GM23248 (cell line): ENCODE measurements at regions not wholly inside any gene's neighbourhood (a gene's known extent, or its start where the extent isn't known, plus 50 kb on each side); places are given as distances from the start of the nearest gene placed in this dataset.

Experiments
- DNase-seq: peaks from one replicate; pipeline ENCODE4 v3.0.0-alpha.2; 2015
- H2AFZ ChIP-seq: fragments of 200-600 bp; sonication (generic); 2 replicates; pipeline ENCODE4 v1.6.1; 2016; ENCODE audit warnings: antibody characterized with exemption
- H3F3A ChIP-seq: fragments of 200-600 bp; sonication (generic); 2 replicates; pipeline ENCODE4 v1.6.1; 2016; ENCODE audit warnings: mild to moderate bottlenecking, antibody characterized with exemption, mixed run types; ENCODE audit not compliant: insufficient read depth
- H3K27ac ChIP-seq: fragments of 200-600 bp; sonication (generic); 2 replicates; pipeline ENCODE4 v1.5.1; 2016; ENCODE audit warnings: mild to moderate bottlenecking
- H3K27me3 ChIP-seq: fragments of 200-600 bp; sonication (generic); replicated peaks from 2 replicates; pipeline ENCODE4 v1.6.1; 2016; ENCODE audit warnings: mild to moderate bottlenecking; ENCODE audit not compliant: insufficient read depth
- H3K36me3 ChIP-seq: fragments of 200-600 bp; sonication (generic); 2 replicates; pipeline ENCODE4 v1.6.1; 2016; ENCODE audit warnings: low read depth, mild to moderate bottlenecking
- H3K4me1 ChIP-seq: fragments of 200-600 bp; sonication (generic); 2 replicates; pipeline ENCODE4 v1.6.1; 2016; ENCODE audit warnings: mild to moderate bottlenecking; ENCODE audit not compliant: insufficient read depth
- H3K4me2 ChIP-seq: fragments of 200-600 bp; sonication (generic); one replicate; pipeline ENCODE4 v1.6.1; 2016; ENCODE audit warnings: mild to moderate bottlenecking; ENCODE audit not compliant: unreplicated experiment
- H3K4me3 ChIP-seq: fragments of 200-600 bp; sonication (generic); 2 replicates; pipeline ENCODE4 v1.5.1; 2016; ENCODE audit warnings: mild to moderate bottlenecking
- H3K79me2 ChIP-seq: fragments of 200-600 bp; sonication (generic); 2 replicates; pipeline ENCODE4 v1.6.1; 2016; ENCODE audit warnings: mild to moderate bottlenecking; ENCODE audit not compliant: insufficient read depth
- H3K9ac ChIP-seq: fragments of 200-600 bp; sonication (generic); 2 replicates; pipeline ENCODE4 v1.6.1; 2016; ENCODE audit warnings: mild to moderate bottlenecking
- H3K9me2 ChIP-seq: fragments of 200-600 bp; sonication (generic); 2 replicates; pipeline ENCODE4 v1.6.1; 2016; ENCODE audit warnings: mixed run types, mild to moderate bottlenecking, moderate library complexity; ENCODE audit not compliant: insufficient read depth
- H3K9me3 ChIP-seq: fragments of 200-600 bp; sonication (generic); one replicate; pipeline ENCODE4 v1.6.1; 2017; ENCODE audit warnings: low read depth
- H4K20me1 ChIP-seq: fragments of 200-600 bp; sonication (generic); 2 replicates; pipeline ENCODE4 v1.6.0; 2016; ENCODE audit not compliant: insufficient read depth
- EZH2 ChIP-seq: fragments of 200-600 bp; sonication (generic); IDR thresholded peaks from 2 replicates; pipeline ENCODE4 v1.6.1; 2018; ENCODE audit warnings: antibody characterized with exemption, mild to moderate bottlenecking; ENCODE audit not compliant: insufficient read depth, poor library complexity, severe bottlenecking
- EZH2phosphoT487 ChIP-seq: fragments of 200-600 bp; sonication (generic); IDR thresholded peaks from 2 replicates; pipeline ENCODE4 v1.6.1; 2018; ENCODE audit warnings: antibody characterized with exemption, moderate library complexity, mild to moderate bottlenecking, low read depth; ENCODE audit not compliant: insufficient read depth
- WGBS, 2 experiments: methylation state at CpG; one replicate each; pipeline ENCODE4 v1.1.6; 2015 to 2017; ENCODE audit warnings: low lambda C conversion rate in 2 of 2, low coverage in 1 of 2; ENCODE audit errors: missing lambda C conversion rate in 2 of 2; 5-methylcytosine and 5-hydroxymethylcytosine counted together
- in situ Hi-C: fragments of 300-500 bp; cut with MboI; formaldehyde crosslinking; loops from 2 replicates; pipeline ENCODE4 v1.15.0; 2020

DNA sequence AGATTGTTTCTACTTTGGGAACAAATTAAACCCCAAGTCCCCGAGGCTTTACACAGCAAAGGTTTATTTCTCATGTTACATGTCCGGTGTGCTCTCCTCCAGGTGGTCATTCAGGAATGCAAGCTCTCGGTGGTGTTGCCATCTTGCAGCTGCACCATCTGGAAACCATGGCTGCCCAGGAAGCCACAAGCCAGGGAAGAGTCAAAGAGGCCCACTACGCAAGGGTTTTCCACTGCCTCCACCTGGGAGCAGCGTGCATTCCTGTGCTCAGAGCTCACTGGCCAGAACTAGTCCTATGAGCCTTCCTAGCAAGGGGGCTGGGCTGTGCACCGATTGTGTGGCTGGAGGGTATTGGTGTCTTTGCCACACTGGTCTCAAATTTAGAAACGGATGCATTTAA, 128.8 kb upstream of the FOXF1 start:
- DNase-seq: no peak
- Histone ChIP-seq H3K9me3 (no peaks in the 10 kb centered on the region), H4K20me1 (no peaks in the 10 kb centered on the region), H3K4me1 (peaks cover 13% of the 10 kb centered on the region), H3K27me3 (no peaks in the 10 kb centered on the region), H3K9me2 (no peaks in the 10 kb centered on the region), H3K27ac (no peak overlapping the region), H3K79me2 (no peaks in the 10 kb centered on the region), H3F3A (no peaks in the 10 kb centered on the region), H3K36me3 (no peaks in the 10 kb centered on the region), H2AFZ (no peak overlapping the region), H3K4me3 (no peak overlapping the region), H3K9ac (no peak overlapping the region), H3K4me2 (no peak overlapping the region)
- WGBS, 2 experiments: 84 to 91% methylated on average over 7 of the region's 7 CpGs
- in situ Hi-C loops: no loop called here
- TF ChIP-seq EZH2phosphoT487: no peak
- TF ChIP-seq EZH2: no peak

DNA sequence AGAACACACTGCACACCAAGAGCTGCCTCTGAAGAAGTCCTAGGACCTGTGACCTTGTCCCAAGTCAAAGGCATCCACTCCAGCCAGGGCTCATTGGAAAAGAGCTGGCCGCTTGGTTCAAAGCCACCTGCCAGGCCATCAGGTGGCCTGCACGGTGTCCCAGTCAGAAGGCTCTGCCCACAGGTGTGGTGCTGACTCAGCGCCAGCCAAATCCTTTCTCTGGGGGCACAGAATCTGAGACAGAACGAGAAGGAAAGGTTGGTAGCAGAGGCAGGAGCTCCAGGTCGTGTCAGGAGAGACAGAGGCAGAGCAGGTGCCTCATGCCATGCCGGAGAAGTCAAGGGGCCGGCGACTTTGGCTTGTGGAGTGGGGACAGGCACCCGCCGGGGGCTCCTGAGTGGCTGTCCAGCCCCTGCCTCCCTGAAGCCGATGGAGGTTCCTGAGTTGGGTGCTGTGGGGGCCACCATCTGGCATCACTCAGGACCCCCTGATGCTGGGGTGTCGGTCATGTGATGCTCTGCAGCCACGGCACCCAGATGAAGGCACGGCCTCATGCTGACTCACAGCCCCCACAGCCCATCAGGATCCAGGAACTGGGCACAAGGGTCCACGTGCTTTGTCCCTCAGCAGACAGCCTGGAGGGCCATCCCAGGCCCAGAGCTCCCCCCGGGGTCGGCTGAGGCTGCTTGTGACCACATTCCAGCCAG, 128.1 kb upstream of the FOXF1 start:
- 88 to 93% methylated on average over 16 to 17 of the region's 17 CpGs for WGBS, 2 experiments
- TF ChIP-seq EZH2 (no peak), EZH2phosphoT487 (no peak)
- no peaks in the 10 kb centered on the region for H3K36me3 ChIP-seq
- no peaks in the 10 kb centered on the region for H4K20me1 ChIP-seq
- peaks cover 20% of the 10 kb centered on the region for H3K4me1 ChIP-seq
- no peaks in the 10 kb centered on the region for H3K9me3 ChIP-seq
- H2AFZ ChIP-seq: no peak overlapping the region
- no peak overlapping the region for H3K4me2 ChIP-seq
- no peaks in the 10 kb centered on the region for H3K27me3 ChIP-seq
- no peak overlapping the region for H3K4me3 ChIP-seq
- in situ Hi-C loops: no loop called here
- no peaks in the 10 kb centered on the region for H3K9me2 ChIP-seq
- DNase-seq: no peak
- H3K27ac ChIP-seq: no peak overlapping the region
- no peak overlapping the region for H3K9ac ChIP-seq
- no peaks in the 10 kb centered on the region for H3F3A ChIP-seq
- H3K79me2 ChIP-seq: no peaks in the 10 kb centered on the region

DNA sequence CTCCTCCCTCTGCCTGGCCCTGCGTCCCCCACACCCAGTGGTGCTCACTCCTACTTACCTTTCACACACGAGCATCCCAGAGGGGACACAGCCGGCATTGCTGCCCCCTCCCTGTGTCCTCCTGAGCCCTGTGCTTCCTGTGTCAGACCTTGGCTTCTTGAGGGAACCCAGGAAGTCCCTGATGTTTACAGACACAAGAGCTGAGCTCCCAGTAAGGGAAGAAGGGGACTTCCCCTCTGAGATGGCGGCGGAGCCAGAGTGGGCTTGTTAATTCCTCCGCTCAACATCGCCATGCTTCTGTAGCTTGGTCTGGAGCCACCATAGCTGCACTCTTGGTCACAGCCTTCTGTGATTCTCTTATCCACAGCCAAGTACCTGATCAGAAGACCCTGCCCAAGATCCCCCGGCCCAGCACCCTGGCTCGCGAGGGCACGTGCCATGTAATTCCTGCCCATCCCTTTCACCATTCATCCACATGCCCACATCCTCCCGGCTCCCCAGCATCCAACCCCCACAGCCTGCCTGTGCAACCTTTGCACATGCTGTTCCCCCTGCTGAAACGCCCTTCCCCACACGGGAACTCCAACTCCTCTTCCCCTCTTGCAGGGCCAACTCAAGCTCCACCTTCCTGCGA, 127.4 kb upstream of the FOXF1 start:
- no peaks in the 10 kb centered on the region for H4K20me1 ChIP-seq
- H3K4me2 ChIP-seq: no peak overlapping the region
- 0 out of 2 replicates have a peak, but pooled peaks cover 2% of the 10 kb centered on the region for H3F3A ChIP-seq
- no peak overlapping the region for H2AFZ ChIP-seq
- no peak overlapping the region for H3K4me3 ChIP-seq
- in situ Hi-C loops: no loop called here
- H3K4me1 ChIP-seq: peaks cover 21% of the 10 kb centered on the region
- H3K9me2 ChIP-seq: no peaks in the 10 kb centered on the region
- no peaks in the 10 kb centered on the region for H3K27me3 ChIP-seq
- H3K27ac ChIP-seq: no peak overlapping the region
- WGBS, 2 experiments: 89 to 91% methylated on average over 15 of the region's 15 CpGs
- no peak overlapping the region for H3K9ac ChIP-seq
- no peaks in the 10 kb centered on the region for H3K36me3 ChIP-seq
- H3K79me2 ChIP-seq: no peaks in the 10 kb centered on the region
- TF ChIP-seq EZH2 (no peak), EZH2phosphoT487 (no peak)
- DNase-seq: no peak
- H3K9me3 ChIP-seq: no peaks in the 10 kb centered on the region

DNA sequence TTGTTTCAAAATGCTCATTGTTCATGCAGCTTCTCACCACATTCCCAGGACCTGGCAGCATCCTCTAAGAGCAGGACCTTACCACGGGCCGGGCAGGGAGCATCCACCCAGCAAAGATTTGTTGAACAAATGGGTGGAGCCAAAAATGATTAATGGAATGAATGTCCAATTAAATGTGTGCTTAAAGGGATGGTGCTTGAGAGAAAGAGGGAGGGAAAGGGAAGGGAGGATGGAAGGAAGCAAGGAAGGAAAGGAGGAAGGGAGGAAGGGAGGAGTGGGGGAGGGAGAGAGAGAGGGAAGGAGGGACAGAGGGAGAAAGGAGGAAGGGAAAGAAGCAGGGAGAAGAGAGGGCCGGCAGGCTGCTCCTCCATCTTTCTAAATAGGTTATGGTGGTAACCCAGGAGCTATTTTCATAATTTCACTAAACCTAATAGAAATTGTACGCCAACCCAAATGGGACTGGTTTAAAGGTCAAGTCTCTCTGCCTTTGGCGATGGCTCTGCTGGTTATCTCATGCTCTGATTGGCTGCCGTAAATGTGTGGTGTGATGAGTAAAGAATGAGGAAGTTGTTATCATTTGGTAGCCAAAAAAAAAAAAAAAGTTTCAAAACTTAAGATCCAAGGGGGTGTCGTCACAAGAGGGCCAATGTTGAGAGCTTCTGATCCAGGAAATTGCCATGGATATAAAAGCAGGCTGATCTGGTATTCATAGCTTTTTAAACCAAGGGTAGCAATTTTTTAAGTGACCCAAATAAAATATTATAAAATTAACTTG, 126.7 kb upstream of the FOXF1 start:
- peak overlapping the region; percentile 29; the same call in 1 of the 2 replicates for H3K27ac ChIP-seq
- no peaks in the 10 kb centered on the region for H3K79me2 ChIP-seq
- no peaks in the 10 kb centered on the region for H3K9me2 ChIP-seq
- H3K27me3 ChIP-seq: no peaks in the 10 kb centered on the region
- H3F3A ChIP-seq: peaks cover 7% of the 10 kb centered on the region; the same call in 1 of the 2 replicates
- no peaks in the 10 kb centered on the region for H4K20me1 ChIP-seq
- H3K9ac ChIP-seq: no peak overlapping the region
- in situ Hi-C loops: no loop called here
- no peak overlapping the region for H3K4me3 ChIP-seq
- no peaks in the 10 kb centered on the region for H3K36me3 ChIP-seq
- H3K9me3 ChIP-seq: no peaks in the 10 kb centered on the region
- peak overlapping the region; percentile 66 for H2AFZ ChIP-seq
- peak; percentile 85 for DNase-seq
- 21 to 29% methylated on average over 7 of the region's 7 CpGs for WGBS, 2 experiments
- peaks cover 21% of the 10 kb centered on the region for H3K4me1 ChIP-seq
- H3K4me2 ChIP-seq: peak overlapping the region; percentile 12
- TF ChIP-seq EZH2: no peak
- TF ChIP-seq EZH2phosphoT487: no peak
